CD4-positive, alpha-beta T cell (primary cell): ENCODE measurements at regions not wholly inside any gene's neighbourhood (a gene's known extent, or its start where the extent isn't known, plus 50 kb on each side); places are given as distances from the start of the nearest gene placed in this dataset.

ENCODE experiments used
- ATAC-seq: fragments of 200-7000 bp; cut with Tn5 transposase; one replicate; pipeline ENCODE4 v1.10.0; 2022; ENCODE audit warnings: mild to moderate bottlenecking; ENCODE audit not compliant: poor library complexity
- CTCF ChIA-PET: fragments of 350-600 bp; sonication (Branson Sonifier 250); formaldehyde crosslinking; loops from one replicate; lab custom pipeline; 2021; ENCODE audit warnings: antibody characterized with exemption, inconsistent platforms; lab: Charles Lee
- POLR2A ChIA-PET: fragments of 350-600 bp; sonication (Branson Sonifier 250); formaldehyde crosslinking; loops from one replicate; lab custom pipeline; 2021; ENCODE audit warnings: antibody characterized with exemption, inconsistent platforms; lab: Charles Lee
- DNase-seq, 14 experiments: peaks; one replicate each; pipeline ENCODE4 v3.0.0-alpha.2; 2013 to 2020; ENCODE audit warnings: mixed read lengths in 2 of 14
- H3K27ac ChIP-seq, 2 donors: one replicate each; pipeline versions ENCODE4 v1.5.1 to v1.7.0; 2013; ENCODE audit warnings: low read length in 2 of 2, low read depth in 1 of 2, mild to moderate bottlenecking in 1 of 2
- H3K27me3 ChIP-seq, 2 experiments: 1 replicate in 1 of 2; 2 replicates in 1 of 2; pipeline versions ENCODE4 v1.6.1 to v1.7.0; 2013; ENCODE audit warnings: low read length in 2 of 2, control low read depth in 1 of 2, mild to moderate bottlenecking in 1 of 2, moderate library complexity in 1 of 2; ENCODE audit not compliant: insufficient read depth in 2 of 2, control insufficient read depth in 1 of 2
- H3K36me3 ChIP-seq: one replicate; pipeline ENCODE4 v1.6.1; 2013; ENCODE audit warnings: low read length, control low read depth; ENCODE audit not compliant: insufficient read depth
- H3K4me1 ChIP-seq: one replicate; pipeline ENCODE4 v1.6.1; 2013; ENCODE audit warnings: low read length, control low read depth; ENCODE audit not compliant: insufficient read depth
- H3K4me3 ChIP-seq: one replicate; pipeline ENCODE4 v1.5.1; 2013; ENCODE audit warnings: mild to moderate bottlenecking, low read length, moderate library complexity
- H3K9me3 ChIP-seq, 2 experiments: 1 replicate in 1 of 2; 2 replicates in 1 of 2; pipeline versions ENCODE4 v1.6.1 to v1.7.0; 2013; ENCODE audit warnings: low read length in 2 of 2, mild to moderate bottlenecking in 2 of 2, control low read depth in 1 of 2, moderate library complexity in 1 of 2; ENCODE audit not compliant: control insufficient read depth in 1 of 2, insufficient read depth in 1 of 2
- H3K27ac Mint-ChIP-seq: one replicate; pipeline ENCODE4 v1.8.0; 2020; ENCODE audit warnings: mixed read lengths
- H3K27me3 Mint-ChIP-seq: one replicate; pipeline ENCODE4 v1.8.0; 2021; ENCODE audit warnings: mixed read lengths
- H3K36me3 Mint-ChIP-seq: one replicate; pipeline ENCODE4 v1.8.0; 2021; ENCODE audit warnings: low read depth, mixed read lengths
- H3K4me1 Mint-ChIP-seq: one replicate; pipeline ENCODE4 v1.8.0; 2021; ENCODE audit warnings: low read depth, mixed read lengths
- H3K4me3 Mint-ChIP-seq: one replicate; pipeline ENCODE4 v1.8.0; 2020; ENCODE audit warnings: mild to moderate bottlenecking, mixed read lengths
- H3K9me3 Mint-ChIP-seq: one replicate; pipeline ENCODE4 v1.8.0; 2020; ENCODE audit warnings: mixed read lengths
- intact Hi-C, 2 experiments: fragments of 100-400 bp; cut with DNase I in 1 of 2; cut with micrococcal nuclease in 1 of 2; formaldehyde crosslinking; loops; one replicate each; pipeline versions ENCODE4 v1.15.1 to v1.9.0; 2023 to 2025; cut with DNase I, micrococcal nuclease
- TF ChIP-seq, protein P1 (sequence below): fragments of 200-600 bp; IDR thresholded peaks from one replicate; pipeline ENCODE4 v1.8.0; 2022; ENCODE audit warnings: antibody characterized with exemption, mild to moderate bottlenecking

- intact Hi-C loops = no loop called here
- ATAC-seq (no peak), DNase-seq (no peak)
- Mint-ChIP-seq H3K27ac (no peak overlapping the region), H3K36me3 (no peaks in the 10 kb centered on the region), H3K4me1 (no peaks in the 10 kb centered on the region), H3K27me3 (no peaks in the 10 kb centered on the region), H3K9me3 (peaks cover 2% of the 10 kb centered on the region), H3K4me3 (no peak overlapping the region)
- H3K36me3 ChIP-seq = no peaks in the 10 kb centered on the region
- H3K27me3 ChIP-seq = no peaks in the 10 kb centered on the region
- H3K9me3 ChIP-seq = no peaks in the 10 kb centered on the region
- H3K4me3 ChIP-seq = no peak overlapping the region
- H3K4me1 ChIP-seq = no peaks in the 10 kb centered on the region
- TF ChIP-seq, protein P1, sequence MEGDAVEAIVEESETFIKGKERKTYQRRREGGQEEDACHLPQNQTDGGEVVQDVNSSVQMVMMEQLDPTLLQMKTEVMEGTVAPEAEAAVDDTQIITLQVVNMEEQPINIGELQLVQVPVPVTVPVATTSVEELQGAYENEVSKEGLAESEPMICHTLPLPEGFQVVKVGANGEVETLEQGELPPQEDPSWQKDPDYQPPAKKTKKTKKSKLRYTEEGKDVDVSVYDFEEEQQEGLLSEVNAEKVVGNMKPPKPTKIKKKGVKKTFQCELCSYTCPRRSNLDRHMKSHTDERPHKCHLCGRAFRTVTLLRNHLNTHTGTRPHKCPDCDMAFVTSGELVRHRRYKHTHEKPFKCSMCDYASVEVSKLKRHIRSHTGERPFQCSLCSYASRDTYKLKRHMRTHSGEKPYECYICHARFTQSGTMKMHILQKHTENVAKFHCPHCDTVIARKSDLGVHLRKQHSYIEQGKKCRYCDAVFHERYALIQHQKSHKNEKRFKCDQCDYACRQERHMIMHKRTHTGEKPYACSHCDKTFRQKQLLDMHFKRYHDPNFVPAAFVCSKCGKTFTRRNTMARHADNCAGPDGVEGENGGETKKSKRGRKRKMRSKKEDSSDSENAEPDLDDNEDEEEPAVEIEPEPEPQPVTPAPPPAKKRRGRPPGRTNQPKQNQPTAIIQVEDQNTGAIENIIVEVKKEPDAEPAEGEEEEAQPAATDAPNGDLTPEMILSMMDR = no peak
- H3K27ac ChIP-seq = no peak overlapping the region
- CTCF ChIA-PET = no interaction called here
- POLR2A ChIA-PET = no interaction called here
Measured at GRCh38 chr7:109951565-109951928, 1139.4 kb upstream of the LRRN3 start.

DNA sequence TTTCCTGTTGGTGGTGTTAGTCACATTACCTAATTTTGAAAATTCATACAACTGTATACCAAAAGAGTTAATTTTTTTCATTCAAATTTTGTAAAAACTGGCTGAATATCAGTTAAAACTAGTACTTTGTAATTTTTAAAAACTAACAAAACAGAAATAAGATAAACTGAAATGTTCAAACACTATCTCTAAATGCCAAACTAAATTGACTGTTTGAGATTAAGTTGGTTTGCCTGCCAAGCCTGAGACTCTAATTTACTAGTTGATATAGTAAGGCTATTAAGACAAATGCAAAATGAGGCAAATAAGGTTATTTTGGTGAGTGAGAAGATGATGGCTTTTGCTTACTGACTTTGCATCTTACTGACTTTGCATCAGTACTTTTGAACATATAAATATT is 1134.9 kb upstream of the LRRN3 start:
- no peaks in the 10 kb centered on the region for H3K36me3 ChIP-seq
- H3K4me3 Mint-ChIP-seq = no peak overlapping the region
- ChIA-PET CTCF (no interaction called here), POLR2A (no interaction called here)
- no peak overlapping the region for H3K4me3 ChIP-seq
- intact Hi-C loops = no loop called here
- H3K27ac Mint-ChIP-seq = no peak overlapping the region
- peaks cover 2% of the 10 kb centered on the region for H3K9me3 Mint-ChIP-seq
- no peaks in the 10 kb centered on the region for H3K4me1 Mint-ChIP-seq
- no peaks in the 10 kb centered on the region for H3K4me1 ChIP-seq
- no peaks in the 10 kb centered on the region for H3K36me3 Mint-ChIP-seq
- no peaks in the 10 kb centered on the region for H3K27me3 ChIP-seq
- DNase-seq (no peak), ATAC-seq (no peak)
- no peaks in the 10 kb centered on the region for H3K9me3 ChIP-seq
- TF ChIP-seq, protein P1 = no peak
- no peak overlapping the region for H3K27ac ChIP-seq
- no peaks in the 10 kb centered on the region for H3K27me3 Mint-ChIP-seq

DNA sequence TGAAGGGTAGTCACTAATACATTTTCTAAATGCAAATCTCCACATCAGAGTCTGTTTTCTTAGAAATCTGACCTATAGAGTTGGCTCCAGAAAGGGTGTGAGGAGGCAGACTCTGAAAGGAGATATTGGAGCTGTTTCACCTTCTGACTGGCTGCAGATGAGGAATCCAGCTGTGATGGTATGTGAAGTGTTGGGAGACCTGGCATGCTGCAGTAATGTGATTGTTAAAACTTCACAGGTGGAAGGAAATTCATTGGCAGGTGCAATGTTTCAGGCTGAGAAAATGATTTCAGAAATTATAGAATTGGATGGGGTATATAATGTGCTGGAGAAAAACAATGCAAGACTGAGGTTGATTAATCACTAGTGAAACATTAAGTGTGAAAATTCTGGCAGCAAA is 1134.0 kb upstream of the LRRN3 start:
- no peaks in the 10 kb centered on the region for H3K4me1 ChIP-seq
- H3K27ac Mint-ChIP-seq = no peak overlapping the region
- H3K4me3 ChIP-seq = no peak overlapping the region
- no peak overlapping the region for H3K4me3 Mint-ChIP-seq
- H3K9me3 ChIP-seq = no peaks in the 10 kb centered on the region
- no peak overlapping the region for H3K27ac ChIP-seq
- no peaks in the 10 kb centered on the region for H3K27me3 ChIP-seq
- no peak for ATAC-seq
- intact Hi-C loops = no loop called here
- no peaks in the 10 kb centered on the region for H3K27me3 Mint-ChIP-seq
- no peaks in the 10 kb centered on the region for H3K36me3 ChIP-seq
- ChIA-PET POLR2A (no interaction called here), CTCF (no interaction called here)
- TF ChIP-seq, protein P1 = no peak
- no peaks in the 10 kb centered on the region for H3K36me3 Mint-ChIP-seq
- H3K4me1 Mint-ChIP-seq = no peaks in the 10 kb centered on the region
- peaks cover 2% of the 10 kb centered on the region for H3K9me3 Mint-ChIP-seq
- no peak for DNase-seq
